MM.1S (cell line): ENCODE measurements at regions not wholly inside any gene's neighbourhood (a gene's known extent, or its start where the extent isn't known, plus 50 kb on each side); places are given as distances from the start of the nearest gene placed in this dataset.
"Not testable (repeated sequence)": the region's sequence is repeated elsewhere in the genome, so short reads cannot be mapped to it uniquely, and the experiment has no call there.

Experiments
- EZH2 ChIP-seq: fragments of 300-600 bp; sonication (generic); optimal IDR thresholded peaks from 2 replicates; pipeline ENCODE3; 2017; ENCODE audit warnings: low read depth, mild to moderate bottlenecking, antibody characterized with exemption, low read length, mixed read lengths
- EZH2phosphoT487 ChIP-seq: fragments of 300-600 bp; sonication (generic); IDR thresholded peaks from 2 replicates; pipeline ENCODE4 v1.6.1; 2018; ENCODE audit warnings: antibody characterized with exemption, low read length
- TF ChIP-seq, protein P1 (sequence below): fragments of 300-600 bp; sonication (generic); IDR thresholded peaks from 2 replicates; pipeline ENCODE4 v1.5.1; 2016; ENCODE audit warnings: antibody characterized with exemption, low read length, mixed read lengths

DNA sequence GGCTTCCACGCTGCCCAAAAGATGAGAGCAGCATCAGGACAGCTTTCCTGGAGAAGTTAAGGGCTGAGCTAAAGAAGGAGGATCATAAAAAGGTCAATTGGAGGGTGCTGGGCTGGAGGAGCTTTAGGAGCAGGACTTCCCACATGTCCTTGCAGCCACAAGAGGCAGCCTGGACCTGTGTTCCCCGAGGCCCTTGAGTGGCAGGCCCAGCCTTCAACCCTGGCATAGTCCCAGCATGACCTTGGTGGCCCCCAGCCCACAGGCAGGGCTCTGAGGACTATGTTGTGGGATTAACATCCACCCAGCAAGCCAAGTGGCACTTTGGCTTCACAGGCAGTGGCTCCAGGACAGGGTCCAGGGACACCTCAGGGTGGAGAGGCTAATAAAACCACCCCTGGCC, 126.8 kb upstream of the MTLN start:
- not testable (repeated sequence) for TF ChIP-seq EZH2, EZH2phosphoT487
- TF ChIP-seq, protein P1, sequence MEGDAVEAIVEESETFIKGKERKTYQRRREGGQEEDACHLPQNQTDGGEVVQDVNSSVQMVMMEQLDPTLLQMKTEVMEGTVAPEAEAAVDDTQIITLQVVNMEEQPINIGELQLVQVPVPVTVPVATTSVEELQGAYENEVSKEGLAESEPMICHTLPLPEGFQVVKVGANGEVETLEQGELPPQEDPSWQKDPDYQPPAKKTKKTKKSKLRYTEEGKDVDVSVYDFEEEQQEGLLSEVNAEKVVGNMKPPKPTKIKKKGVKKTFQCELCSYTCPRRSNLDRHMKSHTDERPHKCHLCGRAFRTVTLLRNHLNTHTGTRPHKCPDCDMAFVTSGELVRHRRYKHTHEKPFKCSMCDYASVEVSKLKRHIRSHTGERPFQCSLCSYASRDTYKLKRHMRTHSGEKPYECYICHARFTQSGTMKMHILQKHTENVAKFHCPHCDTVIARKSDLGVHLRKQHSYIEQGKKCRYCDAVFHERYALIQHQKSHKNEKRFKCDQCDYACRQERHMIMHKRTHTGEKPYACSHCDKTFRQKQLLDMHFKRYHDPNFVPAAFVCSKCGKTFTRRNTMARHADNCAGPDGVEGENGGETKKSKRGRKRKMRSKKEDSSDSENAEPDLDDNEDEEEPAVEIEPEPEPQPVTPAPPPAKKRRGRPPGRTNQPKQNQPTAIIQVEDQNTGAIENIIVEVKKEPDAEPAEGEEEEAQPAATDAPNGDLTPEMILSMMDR: not testable (repeated sequence)
